Fibroblast of pulmonary artery (primary cell): ENCODE measurements at regions not wholly inside any gene's neighbourhood (a gene's known extent, or its start where the extent isn't known, plus 50 kb on each side); places are given as distances from the start of the nearest gene placed in this dataset.

Source experiments
- DNase-seq: peaks from one replicate; pipeline ENCODE4 v3.0.0-alpha.2; 2010; ENCODE audit warnings: low read depth
- H3K4me3 ChIP-seq: replicated peaks from 2 replicates; pipeline ENCODE4 v1.5.1; 2011; ENCODE audit warnings: low read depth, mild to moderate bottlenecking, control low read depth, low read length, moderate library complexity
- CTCF ChIP-seq: IDR thresholded peaks from 2 replicates; pipeline ENCODE4 v1.5.1; 2011; ENCODE audit warnings: mild to moderate bottlenecking, control low read depth, low read length, inconsistent platforms; ENCODE audit errors: missing control alignments

GRCh38 chr5:155275222-155275621, 261.7 kb downstream of the KIF4B start:
- TF ChIP-seq CTCF, result no peak
- no peak for DNase-seq
- no peak overlapping the region for H3K4me3 ChIP-seq

- no peak for TF ChIP-seq CTCF
- DNase-seq, result no peak
- H3K4me3 ChIP-seq, result no peak overlapping the region
These were observed 262.7 kb downstream of the KIF4B start for GRCh38 chr5:155276231-155276630.

GRCh38 chr5:155278532-155278931, 265.0 kb downstream of the KIF4B start:
- no peak for DNase-seq
- TF ChIP-seq CTCF, result no peak

GRCh38 chr5:155282503-155283107, 269.1 kb downstream of the KIF4B start:
- TF ChIP-seq CTCF, result no peak
- H3K4me3 ChIP-seq, result no peak overlapping the region
- no peak for DNase-seq

More at GRCh38 chr5:155278532-155278931, 265.0 kb downstream of the KIF4B start:
- no peak overlapping the region for H3K4me3 ChIP-seq

GRCh38 chr5:155285706-155286105, 272.2 kb downstream of the KIF4B start:
- no peak overlapping the region for H3K4me3 ChIP-seq
- DNase-seq, result no peak
- no peak for TF ChIP-seq CTCF

GRCh38 chr5:155290937-155291336, 277.4 kb downstream of the KIF4B start:
- H3K4me3 ChIP-seq, result no peak overlapping the region
- no peak for TF ChIP-seq CTCF
- DNase-seq, result no peak

- H3K4me3 ChIP-seq, result no peak overlapping the region
- no peak for TF ChIP-seq CTCF
- no peak for DNase-seq
These were observed 280.1 kb downstream of the KIF4B start for GRCh38 chr5:155293605-155294178.
